ENCODE measurements at regions not wholly inside any gene's neighbourhood (a gene's known extent, or its start where the extent isn't known, plus 50 kb on each side); places are given as distances from the start of the nearest gene placed in this dataset.

GRCh38 chr6:126641641-126642040 lies 301.7 kb downstream of the CENPW start:
- no peak for TF ChIP-seq CTCF (IDR thresholded peaks at IDR 0.05)
- TF ChIP-seq POLR2A (IDR thresholded peaks at IDR 0.05), result no peak
